CD14-positive monocyte (primary cell): ENCODE measurements at regions not wholly inside any gene's neighbourhood (a gene's known extent, or its start where the extent isn't known, plus 50 kb on each side); places are given as distances from the start of the nearest gene placed in this dataset.

ENCODE experiments used
- DNase-seq, 3 donors: peaks; one replicate each; pipeline ENCODE4 v3.0.0-alpha.2; 2011 to 2022
- H2AFZ ChIP-seq: 2 replicates; pipeline ENCODE4 v1.6.0; 2012; ENCODE audit warnings: mild to moderate bottlenecking, low read depth, low read length, inconsistent platforms; ENCODE audit not compliant: insufficient read depth, poor library complexity, severe bottlenecking
- H3K27ac ChIP-seq, 2 donors: 1 replicate in 1 of 2; 2 replicates in 1 of 2; pipeline ENCODE4 v1.5.1; 2012 to 2013; ENCODE audit warnings: low read length in 2 of 2, control low read depth in 1 of 2, inconsistent platforms in 1 of 2, low read depth in 1 of 2, mild to moderate bottlenecking in 1 of 2
- H3K27me3 ChIP-seq, 2 donors: one replicate each; pipeline versions ENCODE4 v1.6.0 to v1.6.1; 2011 to 2013; ENCODE audit warnings: low read length in 2 of 2; ENCODE audit not compliant: control insufficient read depth in 2 of 2, insufficient read depth in 2 of 2
- H3K36me3 ChIP-seq, 2 donors: replicated peaks in 1 of 2; 1 replicate in 1 of 2; 2 replicates in 1 of 2; pipeline versions ENCODE4 v1.5.1 to v1.6.1; 2012 to 2013; ENCODE audit warnings: low read length in 2 of 2, control low read depth in 1 of 2, inconsistent platforms in 1 of 2, mild to moderate bottlenecking in 1 of 2; ENCODE audit not compliant: insufficient read depth in 2 of 2, control insufficient read depth in 1 of 2
- H3K4me1 ChIP-seq, 2 donors: 1 replicate in 1 of 2; 2 replicates in 1 of 2; pipeline versions ENCODE4 v1.5.1 to v1.6.1; 2012 to 2013; ENCODE audit warnings: low read length in 2 of 2, control low read depth in 1 of 2, inconsistent platforms in 1 of 2, mild to moderate bottlenecking in 1 of 2, moderate library complexity in 1 of 2; ENCODE audit not compliant: insufficient read depth in 2 of 2, control insufficient read depth in 1 of 2
- H3K4me2 ChIP-seq: replicated peaks from 2 replicates; pipeline ENCODE3; 2012; ENCODE audit warnings: low read length, moderate library complexity, mild to moderate bottlenecking; ENCODE audit not compliant: poor library complexity, severe bottlenecking; ENCODE audit errors: extremely low read depth
- H3K4me3 ChIP-seq, 3 experiments: fragments of 200-600 bp in 1 of 3; sonication (generic) in 1 of 3; replicated peaks in 1 of 3; 1 replicate in 2 of 3; 2 replicates in 1 of 3; pipeline ENCODE4 v1.5.1; 2011 to 2013; ENCODE audit warnings: low read length in 3 of 3, mild to moderate bottlenecking in 3 of 3, control low read depth in 2 of 3, low read depth in 2 of 3, inconsistent platforms in 1 of 3, moderate library complexity in 1 of 3
- H3K79me2 ChIP-seq: 2 replicates; pipeline ENCODE4 v1.6.0; 2012; ENCODE audit warnings: mild to moderate bottlenecking, control low read depth, inconsistent platforms, low read length, moderate library complexity; ENCODE audit not compliant: insufficient read depth
- H3K9ac ChIP-seq: 2 replicates; pipeline ENCODE4 v1.6.0; 2017; ENCODE audit warnings: low read length, mild to moderate bottlenecking; ENCODE audit not compliant: insufficient read depth, poor library complexity, severe bottlenecking
- H3K9me3 ChIP-seq, 2 donors: replicated peaks in 1 of 2; 1 replicate in 1 of 2; 2 replicates in 1 of 2; pipeline versions ENCODE4 v1.5.1 to v1.6.1; 2012 to 2013; ENCODE audit warnings: low read length in 2 of 2, control low read depth in 1 of 2; ENCODE audit not compliant: control insufficient read depth in 1 of 2, insufficient read depth in 1 of 2
- H4K20me1 ChIP-seq: 2 replicates; pipeline ENCODE4 v1.6.0; 2012; ENCODE audit warnings: mild to moderate bottlenecking, low read length, control low read depth, moderate library complexity; ENCODE audit not compliant: insufficient read depth
- H3K27ac Mint-ChIP-seq, 7 donors: one replicate each; pipeline ENCODE4 v1.8.0; 2020; ENCODE audit warnings: mild to moderate bottlenecking in 7 of 7, mixed read lengths in 7 of 7, moderate library complexity in 6 of 7, inconsistent platforms in 2 of 7
- H3K27me3 Mint-ChIP-seq, 3 donors: one replicate each; pipeline ENCODE4 v1.8.0; 2021 to 2022; ENCODE audit warnings: low read depth in 3 of 3, mild to moderate bottlenecking in 3 of 3, mixed read lengths in 3 of 3, moderate library complexity in 3 of 3, inconsistent platforms in 1 of 3
- H3K36me3 Mint-ChIP-seq, 2 donors: one replicate each; pipeline ENCODE4 v1.8.0; 2020; ENCODE audit warnings: mixed read lengths in 2 of 2, inconsistent platforms in 1 of 2, mild to moderate bottlenecking in 1 of 2
- H3K4me1 Mint-ChIP-seq: one replicate; pipeline ENCODE4 v1.8.0; 2020; ENCODE audit warnings: mild to moderate bottlenecking, mixed read lengths
- H3K4me3 Mint-ChIP-seq, 2 donors: one replicate each; pipeline ENCODE4 v1.8.0; 2020; ENCODE audit warnings: mild to moderate bottlenecking in 2 of 2, mixed read lengths in 2 of 2, moderate library complexity in 1 of 2
- H3K9me3 Mint-ChIP-seq, 7 donors: one replicate each; pipeline ENCODE4 v1.8.0; 2020 to 2022; ENCODE audit warnings: mixed read lengths in 7 of 7, mild to moderate bottlenecking in 6 of 7, moderate library complexity in 6 of 7, inconsistent platforms in 2 of 7
- whole genome bisulfite sequencing: methylation state at CpG from one replicate; pipeline ENCODE4 v1.1.5; 2013; ENCODE audit warnings: missing lambda C conversion rate; ENCODE audit not compliant: insufficient coverage; 5-methylcytosine and 5-hydroxymethylcytosine counted together
- intact Hi-C, 2 donors: fragments of 100-400 bp; cut with micrococcal nuclease; formaldehyde crosslinking; loops; one replicate each; pipeline versions ENCODE4 v1.15.0 to v1.15.1; 2023
- TF ChIP-seq, protein P1 (sequence below): fragments of 200-600 bp; IDR thresholded peaks from one replicate; pipeline ENCODE4 v1.8.0; 2022; ENCODE audit warnings: antibody characterized with exemption, mild to moderate bottlenecking

DNA sequence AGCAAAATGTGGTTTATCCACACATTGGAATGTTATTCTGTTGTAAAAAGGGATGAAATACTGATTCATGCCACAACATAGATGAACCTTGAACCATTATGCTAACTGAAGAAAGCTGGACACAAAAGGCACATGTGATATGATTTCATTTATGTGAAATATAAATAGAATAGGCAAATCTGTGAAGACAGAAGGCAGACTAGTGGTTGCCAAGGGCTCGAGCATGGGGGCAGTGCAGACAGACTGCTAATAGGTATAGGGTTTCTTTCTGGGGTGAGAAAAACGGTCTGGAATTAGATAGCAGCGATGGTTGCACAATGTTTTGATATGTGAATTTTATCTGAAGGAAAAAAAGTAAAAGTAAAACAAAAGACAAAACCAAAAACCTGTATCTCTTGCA lies 54.6 kb upstream of the FNDC1 start:
- Histone ChIP-seq H3K9ac (peak overlapping the region; percentile 4), H2AFZ (no peak overlapping the region), H3K36me3 (no peaks in the 10 kb centered on the region), H3K9me3 (no peaks in the 10 kb centered on the region), H3K4me2 (peak overlapping the region; percentile 12), H4K20me1 (no peaks in the 10 kb centered on the region), H3K4me1 (peaks cover 74 to 77% of the 10 kb centered on the region in 2 donors), H3K4me3 (no peak overlapping the region), H3K79me2 (peaks cover 14% of the 10 kb centered on the region), H3K27me3 (no peaks in the 10 kb centered on the region), H3K27ac (peak overlapping the region; percentile 82 to 99)
- TF ChIP-seq, protein P1, sequence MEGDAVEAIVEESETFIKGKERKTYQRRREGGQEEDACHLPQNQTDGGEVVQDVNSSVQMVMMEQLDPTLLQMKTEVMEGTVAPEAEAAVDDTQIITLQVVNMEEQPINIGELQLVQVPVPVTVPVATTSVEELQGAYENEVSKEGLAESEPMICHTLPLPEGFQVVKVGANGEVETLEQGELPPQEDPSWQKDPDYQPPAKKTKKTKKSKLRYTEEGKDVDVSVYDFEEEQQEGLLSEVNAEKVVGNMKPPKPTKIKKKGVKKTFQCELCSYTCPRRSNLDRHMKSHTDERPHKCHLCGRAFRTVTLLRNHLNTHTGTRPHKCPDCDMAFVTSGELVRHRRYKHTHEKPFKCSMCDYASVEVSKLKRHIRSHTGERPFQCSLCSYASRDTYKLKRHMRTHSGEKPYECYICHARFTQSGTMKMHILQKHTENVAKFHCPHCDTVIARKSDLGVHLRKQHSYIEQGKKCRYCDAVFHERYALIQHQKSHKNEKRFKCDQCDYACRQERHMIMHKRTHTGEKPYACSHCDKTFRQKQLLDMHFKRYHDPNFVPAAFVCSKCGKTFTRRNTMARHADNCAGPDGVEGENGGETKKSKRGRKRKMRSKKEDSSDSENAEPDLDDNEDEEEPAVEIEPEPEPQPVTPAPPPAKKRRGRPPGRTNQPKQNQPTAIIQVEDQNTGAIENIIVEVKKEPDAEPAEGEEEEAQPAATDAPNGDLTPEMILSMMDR, result no peak
- no peak for DNase-seq
- WGBS, result 50% methylated on average over 1 of the region's 3 CpGs
- Mint-ChIP-seq H3K4me3 (no peak overlapping the region), H3K27me3 (peaks cover 0 to 3% (median 0%) of the 10 kb centered on the region in 3 donors), H3K36me3 (peaks cover 0 to 13% of the 10 kb centered on the region in 2 donors), H3K27ac (peak overlapping the region; percentile 99 to 100 (median 100)), H3K4me1 (peaks cover 82% of the 10 kb centered on the region), H3K9me3 (peaks cover 0 to 10% (median 3%) of the 10 kb centered on the region in 7 donors)
- intact Hi-C loops, result no loop called here

DNA sequence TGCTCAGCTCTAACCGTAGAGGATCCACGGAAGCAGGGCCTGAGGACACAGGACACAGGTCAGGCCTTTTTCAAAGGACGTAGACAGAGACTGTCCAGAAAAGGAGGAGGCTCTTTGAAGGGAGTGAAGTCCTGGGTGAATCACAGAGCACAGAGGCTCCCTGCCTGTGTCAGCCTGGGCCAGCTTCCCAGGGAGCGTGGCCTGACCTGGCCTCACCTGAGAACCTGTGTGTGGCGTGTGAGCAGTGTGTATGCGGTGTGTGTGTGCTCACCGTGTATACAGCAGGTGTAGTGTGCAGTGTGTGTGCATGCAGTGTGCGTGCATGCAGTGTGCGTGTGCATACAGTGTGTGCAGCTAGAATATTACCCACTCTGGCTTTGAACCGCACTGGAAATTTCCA lies 56.0 kb upstream of the FNDC1 start:
- DNase-seq, result no peak
- peak overlapping the region; percentile 82 to 99 for H3K27ac ChIP-seq
- intact Hi-C loops, result no loop called here
- H3K4me1 ChIP-seq, result peaks cover 61 to 68% of the 10 kb centered on the region in 2 donors
- TF ChIP-seq, protein P1, result no peak
- H3K9me3 Mint-ChIP-seq, result peaks cover 0 to 7% (median 0%) of the 10 kb centered on the region in 7 donors
- H3K79me2 ChIP-seq, result peaks cover 14% of the 10 kb centered on the region
- no peak overlapping the region for H3K4me3 Mint-ChIP-seq
- no peaks in the 10 kb centered on the region for H4K20me1 ChIP-seq
- peaks cover 0 to 9% of the 10 kb centered on the region in 2 donors for H3K36me3 Mint-ChIP-seq
- peak overlapping the region; percentile 4 for H3K9ac ChIP-seq
- peak overlapping the region in 6 of 7 donors; percentile 99 to 100 (median 100) for H3K27ac Mint-ChIP-seq
- H3K4me1 Mint-ChIP-seq, result peaks cover 78% of the 10 kb centered on the region
- no peaks in the 10 kb centered on the region for H3K36me3 ChIP-seq
- WGBS, result 95% methylated on average over 10 of the region's 10 CpGs
- peaks cover 0 to 1% (median 0%) of the 10 kb centered on the region in 3 donors for H3K27me3 Mint-ChIP-seq
- H3K9me3 ChIP-seq, result no peaks in the 10 kb centered on the region
- H3K27me3 ChIP-seq, result no peaks in the 10 kb centered on the region
- H3K4me2 ChIP-seq, result peak overlapping the region; percentile 19
- H2AFZ ChIP-seq, result no peak overlapping the region
- peak overlapping the region in 1 of 3 experiments; percentile 19 for H3K4me3 ChIP-seq
